ENCODE measurements at regions not wholly inside any gene's neighbourhood (a gene's known extent, or its start where the extent isn't known, plus 50 kb on each side); places are given as distances from the start of the nearest gene placed in this dataset.

- TF ChIP-seq, protein P1, sequence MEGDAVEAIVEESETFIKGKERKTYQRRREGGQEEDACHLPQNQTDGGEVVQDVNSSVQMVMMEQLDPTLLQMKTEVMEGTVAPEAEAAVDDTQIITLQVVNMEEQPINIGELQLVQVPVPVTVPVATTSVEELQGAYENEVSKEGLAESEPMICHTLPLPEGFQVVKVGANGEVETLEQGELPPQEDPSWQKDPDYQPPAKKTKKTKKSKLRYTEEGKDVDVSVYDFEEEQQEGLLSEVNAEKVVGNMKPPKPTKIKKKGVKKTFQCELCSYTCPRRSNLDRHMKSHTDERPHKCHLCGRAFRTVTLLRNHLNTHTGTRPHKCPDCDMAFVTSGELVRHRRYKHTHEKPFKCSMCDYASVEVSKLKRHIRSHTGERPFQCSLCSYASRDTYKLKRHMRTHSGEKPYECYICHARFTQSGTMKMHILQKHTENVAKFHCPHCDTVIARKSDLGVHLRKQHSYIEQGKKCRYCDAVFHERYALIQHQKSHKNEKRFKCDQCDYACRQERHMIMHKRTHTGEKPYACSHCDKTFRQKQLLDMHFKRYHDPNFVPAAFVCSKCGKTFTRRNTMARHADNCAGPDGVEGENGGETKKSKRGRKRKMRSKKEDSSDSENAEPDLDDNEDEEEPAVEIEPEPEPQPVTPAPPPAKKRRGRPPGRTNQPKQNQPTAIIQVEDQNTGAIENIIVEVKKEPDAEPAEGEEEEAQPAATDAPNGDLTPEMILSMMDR (IDR thresholded peaks at IDR 0.05; ENCODE audit: low read length): no peak
- no peak for TF ChIP-seq EZH2 (IDR thresholded peaks at IDR 0.05; ENCODE audit: borderline replicate concordance, low read length)
Observed at GRCh38 chr7:16936626-16937422, 55.0 kb upstream of the AGR3 start.
